Peyer's patch (tissue), 4 donors: ENCODE measurements at regions not wholly inside any gene's neighbourhood (a gene's known extent, or its start where the extent isn't known, plus 50 kb on each side); places are given as distances from the start of the nearest gene placed in this dataset.
A peak's percentile ranks its signal among the peaks of the same experiment; 100 is the strongest.

Source experiments
- CTCF ChIP-seq, 6 experiments: fragments of 450-650 bp in 4 of 6; fragments of 200-600 bp in 2 of 6; sonication (generic) in 1 of 6; IDR thresholded peaks; one replicate each; pipeline ENCODE4 v1.5.1; 2017 to 2019; ENCODE audit warnings: antibody characterized with exemption in 6 of 6, mild to moderate bottlenecking in 3 of 6, moderate library complexity in 1 of 6
- POLR2A ChIP-seq, 2 donors: fragments of 450-650 bp; IDR thresholded peaks; one replicate each; pipeline ENCODE4 v1.5.1; 2017; ENCODE audit warnings: antibody characterized with exemption in 2 of 2, mild to moderate bottlenecking in 2 of 2, moderate library complexity in 2 of 2

GRCh38 chr9:80175286-80176150 is 603.8 kb downstream of the TLE4 start:
- TF ChIP-seq CTCF (IDR thresholded peaks at IDR 0.05): peak; percentile 25 to 76 (median 58)
- TF ChIP-seq POLR2A (IDR thresholded peaks at IDR 0.05): no peak
